DND-41 (cell line): ENCODE measurements at regions not wholly inside any gene's neighbourhood (a gene's known extent, or its start where the extent isn't known, plus 50 kb on each side); places are given as distances from the start of the nearest gene placed in this dataset.

ENCODE experiments used
- CTCF ChIP-seq: IDR thresholded peaks from 2 replicates; pipeline ENCODE4 v1.5.1; 2012; ENCODE audit warnings: borderline replicate concordance, low read length, moderate library complexity, mild to moderate bottlenecking; ENCODE audit not compliant: poor library complexity, severe bottlenecking; ENCODE audit errors: extremely low read depth
- EZH2 ChIP-seq: IDR thresholded peaks from 3 replicates; pipeline ENCODE4 v1.6.1; 2012; ENCODE audit warnings: borderline replicate concordance, low read depth, mild to moderate bottlenecking, moderate library complexity, low read length, inconsistent platforms; ENCODE audit not compliant: severe bottlenecking

DNA sequence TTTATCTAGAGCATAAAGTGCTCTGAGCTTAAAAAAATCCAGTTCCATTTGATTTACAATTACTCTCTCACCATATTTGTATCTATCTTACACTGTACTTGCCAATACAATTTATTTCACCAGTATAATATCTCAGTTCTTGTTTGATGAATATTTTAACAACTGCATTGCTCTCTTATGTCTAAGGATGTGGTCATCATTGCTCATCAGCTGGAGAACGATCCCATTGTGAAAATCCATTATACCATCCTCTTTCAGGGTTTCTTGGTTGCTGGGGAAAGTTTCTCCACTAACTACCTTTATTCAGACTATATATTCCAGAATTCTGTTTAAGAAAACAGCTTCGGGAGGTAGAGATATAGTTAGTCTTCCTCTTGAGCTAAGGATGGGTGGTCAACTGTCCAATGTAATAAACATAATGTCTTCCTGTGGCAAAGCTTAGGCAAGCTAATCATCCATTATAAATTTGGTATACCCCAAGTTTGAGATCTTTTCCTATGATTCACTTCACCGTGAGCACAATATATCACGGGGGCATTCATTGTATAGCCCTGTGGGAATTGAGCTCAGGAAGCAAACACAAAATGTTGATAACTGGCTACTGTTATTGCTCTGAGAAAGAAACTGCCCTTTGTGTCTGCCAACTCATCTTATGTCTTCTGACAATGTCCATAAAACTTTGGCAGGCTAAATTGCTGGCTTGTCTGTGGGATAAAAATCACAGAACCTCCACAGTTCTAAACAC, 2361.9 kb downstream of the ARAP2 start:
- TF ChIP-seq CTCF (no peak), EZH2 (no peak)
